ENCODE measurements at regions not wholly inside any gene's neighbourhood (a gene's known extent, or its start where the extent isn't known, plus 50 kb on each side); places are given as distances from the start of the nearest gene placed in this dataset.

DNA sequence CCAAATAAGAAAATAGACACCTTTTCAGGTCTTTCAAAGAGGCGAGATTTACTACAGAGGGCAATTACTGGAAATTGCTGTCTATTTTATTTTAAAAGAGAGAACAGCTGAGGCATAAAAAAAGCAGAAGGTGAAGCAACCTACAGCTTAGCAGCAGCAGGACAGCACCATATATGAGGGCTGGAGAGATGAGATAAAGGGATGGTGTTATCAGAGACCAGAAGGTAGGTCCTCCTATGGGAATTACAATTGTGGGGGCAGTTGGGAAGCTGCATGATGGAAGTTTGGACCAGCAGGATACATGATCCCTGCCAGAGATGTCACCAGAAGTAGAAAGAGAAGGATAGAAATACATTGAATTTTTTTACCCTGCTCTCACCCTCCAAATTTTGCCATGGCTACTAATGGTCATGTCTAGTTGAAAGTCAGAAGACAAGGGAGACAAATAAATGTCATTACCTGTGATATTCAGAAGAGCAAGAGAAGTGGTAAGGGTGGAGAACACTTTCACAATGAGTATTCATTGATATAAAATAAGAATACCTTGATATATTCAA, 77.2 kb upstream of the CALCR start:
- no peak overlapping the region for H3K4me3 ChIP-seq (ENCODE audit: low read length in 2 of 2)
- no peak for DNase-seq
- 57 to 63% methylated on average over 1 of the region's 1 CpG for WGBS, 2 donors
- ATAC-seq (ENCODE audit: low FRiP score), result no peak
- no peaks in the 10 kb centered on the region for H3K4me1 ChIP-seq (ENCODE audit: control insufficient read depth in 1 of 2, insufficient read depth in 2 of 2, low read length in 2 of 2)
- no peaks in the 10 kb centered on the region for H3K27me3 ChIP-seq (ENCODE audit: control insufficient read depth in 1 of 2, insufficient read depth in 2 of 2, low read length in 1 of 2)
- intact Hi-C loops (cut with DNase I), result no loop called here
- H3K27ac ChIP-seq (ENCODE audit: low read depth in 1 of 2, low read length in 2 of 2), result no peak overlapping the region
- no peaks in the 10 kb centered on the region for H3K9me3 ChIP-seq (ENCODE audit: control insufficient read depth, low read length)
- no peaks in the 10 kb centered on the region for H3K36me3 ChIP-seq (ENCODE audit: control insufficient read depth in 1 of 2, insufficient read depth in 2 of 2, low read length in 1 of 2)

DNA sequence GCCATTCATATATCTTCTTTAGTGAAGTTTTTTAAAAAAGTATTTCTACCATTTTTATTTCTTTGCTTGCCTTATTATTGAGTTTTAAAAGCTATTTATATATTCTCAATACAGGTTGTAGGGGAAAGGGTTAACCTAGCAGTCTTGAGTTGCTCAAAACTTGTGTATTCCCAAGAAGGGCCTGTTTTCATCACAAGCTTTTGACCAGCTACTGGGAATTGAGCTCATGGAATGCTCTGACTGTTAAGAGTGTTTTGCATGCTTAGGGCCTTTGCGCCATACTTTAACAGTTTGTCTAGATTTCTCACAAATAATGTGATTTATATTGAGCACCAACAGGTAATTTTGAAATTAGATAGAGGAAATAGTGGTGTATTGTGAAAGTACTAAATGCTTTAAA, 72.0 kb upstream of the CALCR start:
- Histone ChIP-seq H3K27ac (ENCODE audit: low read depth in 1 of 2, low read length in 2 of 2) (no peak overlapping the region), H3K36me3 (ENCODE audit: control insufficient read depth in 1 of 2, insufficient read depth in 2 of 2, low read length in 1 of 2) (no peaks in the 10 kb centered on the region), H3K4me1 (ENCODE audit: control insufficient read depth in 1 of 2, insufficient read depth in 2 of 2, low read length in 2 of 2) (no peaks in the 10 kb centered on the region), H3K4me3 (ENCODE audit: low read length in 2 of 2) (no peak overlapping the region), H3K27me3 (ENCODE audit: control insufficient read depth in 1 of 2, insufficient read depth in 2 of 2, low read length in 1 of 2) (no peaks in the 10 kb centered on the region), H3K9me3 (ENCODE audit: control insufficient read depth, low read length) (no peaks in the 10 kb centered on the region)
- 82 to 88% methylated on average over 1 of the region's 1 CpG for WGBS, 2 donors
- intact Hi-C loops (cut with DNase I), result no loop called here
- ATAC-seq (ENCODE audit: low FRiP score), result no peak
- DNase-seq, result no peak

DNA sequence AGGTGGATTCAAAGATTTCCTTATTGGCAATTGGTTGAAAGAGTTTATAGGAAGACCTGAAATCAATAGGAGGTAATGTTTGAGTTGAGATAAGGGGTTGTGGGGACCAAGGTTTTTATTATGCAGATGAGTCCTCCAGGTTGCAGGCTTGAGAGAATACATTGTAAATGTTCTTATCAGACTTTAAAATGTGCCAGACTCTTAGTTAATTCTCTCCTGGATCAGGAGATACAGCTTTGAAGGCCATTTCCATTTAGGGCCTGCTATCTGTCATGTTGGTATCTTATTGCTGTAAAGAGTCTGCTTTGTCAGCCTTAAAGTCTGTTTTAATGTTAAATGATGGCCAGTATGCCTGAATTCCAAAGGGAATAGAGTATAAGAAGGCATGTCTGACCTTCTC, 61.8 kb upstream of the CALCR start:
- ATAC-seq (ENCODE audit: low FRiP score), result no peak
- no peak for DNase-seq
- Histone ChIP-seq H3K4me3 (ENCODE audit: low read length in 2 of 2) (no peak overlapping the region), H3K27ac (ENCODE audit: low read depth in 1 of 2, low read length in 2 of 2) (no peak overlapping the region), H3K4me1 (ENCODE audit: control insufficient read depth in 1 of 2, insufficient read depth in 2 of 2, low read length in 2 of 2) (no peaks in the 10 kb centered on the region), H3K36me3 (ENCODE audit: control insufficient read depth in 1 of 2, insufficient read depth in 2 of 2, low read length in 1 of 2) (no peaks in the 10 kb centered on the region), H3K27me3 (ENCODE audit: control insufficient read depth in 1 of 2, insufficient read depth in 2 of 2, low read length in 1 of 2) (no peaks in the 10 kb centered on the region), H3K9me3 (ENCODE audit: control insufficient read depth, low read length) (no peaks in the 10 kb centered on the region)
- intact Hi-C loops (cut with DNase I), result no loop called here

DNA sequence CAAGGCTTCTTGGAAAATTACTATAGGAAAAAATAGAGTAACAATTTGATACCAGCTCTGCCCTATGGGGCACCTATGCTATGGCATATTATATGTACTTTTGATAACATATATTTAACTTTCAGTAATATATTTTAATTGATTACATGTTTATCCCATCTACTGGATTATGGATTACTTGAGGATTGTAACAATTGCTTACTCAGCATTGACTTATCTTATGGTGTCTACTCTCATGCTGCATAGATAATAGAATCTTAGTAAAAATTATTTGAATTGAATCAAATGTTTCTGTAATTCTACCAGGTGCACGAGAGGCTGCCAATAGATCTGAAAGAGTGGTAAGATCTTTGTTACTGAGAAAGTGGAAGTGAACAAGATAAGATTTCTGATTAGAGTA, 57.8 kb upstream of the CALCR start:
- Histone ChIP-seq H3K9me3 (ENCODE audit: control insufficient read depth, low read length) (no peaks in the 10 kb centered on the region), H3K27ac (ENCODE audit: low read depth in 1 of 2, low read length in 2 of 2) (no peak overlapping the region), H3K27me3 (ENCODE audit: control insufficient read depth in 1 of 2, insufficient read depth in 2 of 2, low read length in 1 of 2) (no peaks in the 10 kb centered on the region), H3K4me3 (ENCODE audit: low read length in 2 of 2) (no peak overlapping the region), H3K4me1 (ENCODE audit: control insufficient read depth in 1 of 2, insufficient read depth in 2 of 2, low read length in 2 of 2) (no peaks in the 10 kb centered on the region), H3K36me3 (ENCODE audit: control insufficient read depth in 1 of 2, insufficient read depth in 2 of 2, low read length in 1 of 2) (no peaks in the 10 kb centered on the region)
- ATAC-seq (ENCODE audit: low FRiP score) (no peak), DNase-seq (no peak)
- intact Hi-C loops (cut with DNase I), result no loop called here
- 72 to 84% methylated on average over 1 of the region's 1 CpG for WGBS, 2 donors

GRCh38 chr7:93629291-93629801, 54.8 kb upstream of the CALCR start:
- intact Hi-C loops (cut with DNase I), result no loop called here
- WGBS, 2 donors, result 1 to 6% methylated on average over 2 of the region's 2 CpGs

DNA sequence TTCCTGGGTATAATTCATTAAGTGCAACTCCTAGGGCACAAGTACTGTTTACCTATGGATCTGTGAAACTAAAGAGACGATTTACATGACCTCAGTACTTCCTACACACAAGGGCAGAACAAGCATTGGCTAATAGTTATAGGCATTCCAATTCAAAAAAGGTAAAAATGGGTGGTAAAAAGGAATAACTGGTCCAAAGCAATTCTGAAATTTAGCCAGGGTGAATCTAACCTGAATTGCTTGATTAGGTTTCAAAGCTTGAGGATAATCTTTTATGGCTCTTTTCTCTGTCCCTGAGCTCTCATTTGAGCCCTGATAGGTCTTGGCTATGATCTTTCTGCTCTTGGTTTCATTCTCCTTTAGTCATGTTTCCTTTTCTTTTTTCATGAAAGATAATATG, 52.3 kb upstream of the CALCR start:
- H3K36me3 ChIP-seq (ENCODE audit: control insufficient read depth in 1 of 2, insufficient read depth in 2 of 2, low read length in 1 of 2), result no peaks in the 10 kb centered on the region
- DNase-seq, result no peak
- no peaks in the 10 kb centered on the region for H3K27me3 ChIP-seq (ENCODE audit: control insufficient read depth in 1 of 2, insufficient read depth in 2 of 2, low read length in 1 of 2)
- H3K4me1 ChIP-seq (ENCODE audit: control insufficient read depth in 1 of 2, insufficient read depth in 2 of 2, low read length in 2 of 2), result no peaks in the 10 kb centered on the region
- no peaks in the 10 kb centered on the region for H3K9me3 ChIP-seq (ENCODE audit: control insufficient read depth, low read length)
- H3K4me3 ChIP-seq (ENCODE audit: low read length in 2 of 2), result no peak overlapping the region
- 34 to 41% methylated on average over 1 of the region's 1 CpG for WGBS, 2 donors
- no peak overlapping the region for H3K27ac ChIP-seq (ENCODE audit: low read depth in 1 of 2, low read length in 2 of 2)
- intact Hi-C loops (cut with DNase I), result no loop called here
- ATAC-seq (ENCODE audit: low FRiP score), result no peak

More at GRCh38 chr7:93629291-93629801, 54.8 kb upstream of the CALCR start:
- no peak for ATAC-seq (ENCODE audit: low FRiP score)
- no peaks in the 10 kb centered on the region for H3K4me1 ChIP-seq (ENCODE audit: control insufficient read depth in 1 of 2, insufficient read depth in 2 of 2, low read length in 2 of 2)
- H3K4me3 ChIP-seq (ENCODE audit: low read length in 2 of 2), result no peak overlapping the region
- H3K9me3 ChIP-seq (ENCODE audit: control insufficient read depth, low read length), result no peaks in the 10 kb centered on the region
- H3K36me3 ChIP-seq (ENCODE audit: control insufficient read depth in 1 of 2, insufficient read depth in 2 of 2, low read length in 1 of 2), result no peaks in the 10 kb centered on the region
- no peak for DNase-seq
- H3K27ac ChIP-seq (ENCODE audit: low read depth in 1 of 2, low read length in 2 of 2), result no peak overlapping the region
- no peaks in the 10 kb centered on the region for H3K27me3 ChIP-seq (ENCODE audit: control insufficient read depth in 1 of 2, insufficient read depth in 2 of 2, low read length in 1 of 2)

Small RNA genes lying in the stretch of these regions (microRNA-seq; reads per million reads assigned to microRNA genes)
- gene MIR4652, result 0 reads per million in 2 donors
